HepG2 (cell line): ENCODE measurements at regions not wholly inside any gene's neighbourhood (a gene's known extent, or its start where the extent isn't known, plus 50 kb on each side); places are given as distances from the start of the nearest gene placed in this dataset.

Experiments
- CHCHD3 ChIP-seq: sonication (generic); formaldehyde crosslinking; IDR thresholded peaks from 2 replicates; pipeline ENCODE4 v1.8.0; 2022; ENCODE audit warnings: mild to moderate bottlenecking, missing genetic modification reagents, moderate library complexity
- DPF2 ChIP-seq: sonication (generic); formaldehyde crosslinking; IDR thresholded peaks from 2 replicates; pipeline ENCODE4 v1.4.0; 2020; ENCODE audit warnings: mild to moderate bottlenecking, low read depth, missing genetic modification reagents, borderline replicate concordance
- FOXA3 ChIP-seq: IDR thresholded peaks from 2 replicates; pipeline ENCODE4 v1.6.1; 2016; ENCODE audit warnings: missing genetic modification reagents, missing compliant biosample characterization
- GLI4 ChIP-seq: sonication (generic); formaldehyde crosslinking; IDR thresholded peaks from 2 replicates; pipeline ENCODE4 v1.5.1; 2020; ENCODE audit warnings: missing genetic modification reagents, mild to moderate bottlenecking, moderate library complexity, borderline replicate concordance
- MYC ChIP-seq: sonication (generic); formaldehyde crosslinking; IDR thresholded peaks from 2 replicates; pipeline ENCODE4 v1.9.0; 2021; ENCODE audit warnings: missing genetic modification reagents, borderline replicate concordance
- RFXAP ChIP-seq: sonication (generic); formaldehyde crosslinking; IDR thresholded peaks from 2 replicates; pipeline ENCODE4 v1.4.0; 2020; ENCODE audit warnings: missing genetic modification reagents, borderline replicate concordance
- UBTF ChIP-seq: sonication (generic); formaldehyde crosslinking; IDR thresholded peaks from 2 replicates; pipeline ENCODE4 v1.4.0; 2020; ENCODE audit warnings: mild to moderate bottlenecking, missing genetic modification reagents
- XRCC5 ChIP-seq: fragments of 200-400 bp; formaldehyde crosslinking; optimal IDR thresholded peaks from 2 replicates; pipeline ENCODE3; 2017; ENCODE audit warnings: mild to moderate bottlenecking, low read length
- ZBTB34 ChIP-seq: sonication (generic); formaldehyde crosslinking; IDR thresholded peaks from 2 replicates; pipeline ENCODE4 v1.8.0; 2022; ENCODE audit warnings: mild to moderate bottlenecking, missing genetic modification reagents
- ZBTB40 ChIP-seq, 2 experiments: fragments of 450-650 bp in 1 of 2; sonication (generic) in 1 of 2; formaldehyde crosslinking in 1 of 2; IDR thresholded peaks; 2 replicates each; pipeline versions ENCODE4 v1.6.1 to v1.8.0; 2016 to 2022; ENCODE audit warnings: antibody characterized with exemption in 1 of 2, mild to moderate bottlenecking in 1 of 2, missing genetic modification reagents in 1 of 2
- ZNF251 ChIP-seq: sonication (generic); formaldehyde crosslinking; IDR thresholded peaks from 2 replicates; pipeline ENCODE4 v1.9.0; 2021; ENCODE audit warnings: mild to moderate bottlenecking, missing genetic modification reagents
- ZNF33A ChIP-seq: sonication (generic); formaldehyde crosslinking; IDR thresholded peaks from 2 replicates; pipeline ENCODE4 v1.5.1; 2020; ENCODE audit warnings: missing genetic modification reagents, mild to moderate bottlenecking, moderate library complexity, borderline replicate concordance
- ZNF766 ChIP-seq: sonication (generic); formaldehyde crosslinking; IDR thresholded peaks from 2 replicates; pipeline ENCODE4 v1.5.0; 2020; ENCODE audit warnings: missing genetic modification reagents, borderline replicate concordance
- ZSCAN21 ChIP-seq: sonication (generic); formaldehyde crosslinking; IDR thresholded peaks from 2 replicates; pipeline ENCODE4 v1.8.0; 2022; ENCODE audit warnings: mild to moderate bottlenecking, missing genetic modification reagents, moderate library complexity, borderline replicate concordance

- TF ChIP-seq ZBTB40 (IDR thresholded peaks at IDR 0.05) = no peak
- peak; percentile 76; the same call in 1 of the 2 replicates for TF ChIP-seq ZBTB40 (CRISPR knock-in tag; IDR thresholded peaks at IDR 0.05)
- TF ChIP-seq CHCHD3 (CRISPR knock-in tag) = no peak
- TF ChIP-seq FOXA3 (CRISPR knock-in tag) = peak; percentile 71
- peak; percentile 57 for TF ChIP-seq XRCC5
- 0 out of 2 replicates have a peak, but pooled peaks have one; percentile 52 for TF ChIP-seq ZBTB34
- no peak for TF ChIP-seq ZNF251 (CRISPR knock-in tag)
- peak; percentile 61; the same call in 1 of the 2 replicates for TF ChIP-seq ZNF766 (CRISPR knock-in tag)
- no peak for TF ChIP-seq RFXAP (CRISPR knock-in tag)
- peak; percentile 57; the same call in 1 of the 2 replicates for TF ChIP-seq ZSCAN21 (CRISPR knock-in tag)
- TF ChIP-seq ZNF33A (CRISPR knock-in tag) = no peak
- TF ChIP-seq UBTF = no peak; the same call in none of the 2 replicates
- peak; percentile 56; the same call in 1 of the 2 replicates for TF ChIP-seq DPF2
- no peak for TF ChIP-seq GLI4 (CRISPR knock-in tag)
- TF ChIP-seq MYC (CRISPR knock-in tag) = peak; percentile 43; the same call in 1 of the 2 replicates
These were observed 184.2 kb downstream of the ETS2 start (continued) for GRCh38 chr21:38989745-38990423.
